Coronary artery (tissue), 2 donors: ENCODE measurements at regions not wholly inside any gene's neighbourhood (a gene's known extent, or its start where the extent isn't known, plus 50 kb on each side); places are given as distances from the start of the nearest gene placed in this dataset.
"Not testable (repeated sequence)": the region's sequence is repeated elsewhere in the genome, so short reads cannot be mapped to it uniquely, and the experiment has no call there.

Experiments
- DNase-seq: peaks from one replicate; pipeline ENCODE4 v3.0.0-alpha.2; 2017; ENCODE audit warnings: low spot score
- H3K27ac ChIP-seq, 2 donors: fragments of 200-600 bp; sonication (generic); one replicate each; pipeline ENCODE4 v1.5.1; 2016 to 2019
- H3K4me3 ChIP-seq: fragments of 200-600 bp; sonication (generic); 2 replicates; pipeline ENCODE4 v1.5.1; 2016; ENCODE audit warnings: mild to moderate bottlenecking, moderate library complexity

- not testable (repeated sequence) for H3K27ac ChIP-seq, DNase-seq, H3K4me3 ChIP-seq
Observed at GRCh38 chr4:3967204-3967603, 201.0 kb downstream of the ADRA2C start.

GRCh38 chr4:3972626-3973025 is 206.4 kb downstream of the ADRA2C start:
- H3K4me3 ChIP-seq, DNase-seq, H3K27ac ChIP-seq: not testable (repeated sequence)

GRCh38 chr4:3973581-3974200 is 207.5 kb downstream of the ADRA2C start:
- DNase-seq, H3K27ac ChIP-seq, H3K4me3 ChIP-seq: not testable (repeated sequence)

GRCh38 chr4:3983518-3984125 is 217.4 kb downstream of the ADRA2C start:
- H3K27ac ChIP-seq, DNase-seq, H3K4me3 ChIP-seq: not testable (repeated sequence)

- H3K4me3 ChIP-seq, H3K27ac ChIP-seq, DNase-seq: not testable (repeated sequence)
Observed at GRCh38 chr4:3984796-3985195, 218.6 kb downstream of the ADRA2C start.

- DNase-seq, H3K27ac ChIP-seq, H3K4me3 ChIP-seq: not testable (repeated sequence)
Observed at GRCh38 chr4:3986412-3986811, 220.2 kb downstream of the ADRA2C start.

GRCh38 chr4:3997386-3997785 is 229.3 kb downstream of the OTOP1 start:
- DNase-seq, H3K4me3 ChIP-seq, H3K27ac ChIP-seq: not testable (repeated sequence)

GRCh38 chr4:4004036-4004435 is 222.7 kb downstream of the OTOP1 start:
- not testable (repeated sequence) for DNase-seq, H3K4me3 ChIP-seq, H3K27ac ChIP-seq

- not testable (repeated sequence) for H3K4me3 ChIP-seq, DNase-seq
Observed at GRCh38 chr4:4004702-4005101, 222.0 kb downstream of the OTOP1 start.

GRCh38 chr4:4006356-4006755 is 220.4 kb downstream of the OTOP1 start:
- DNase-seq, H3K4me3 ChIP-seq, H3K27ac ChIP-seq: not testable (repeated sequence)

More at GRCh38 chr4:4004702-4005101, 222.0 kb downstream of the OTOP1 start:
- H3K27ac ChIP-seq = not testable (repeated sequence)

GRCh38 chr4:4019071-4019470 is 207.7 kb downstream of the OTOP1 start:
- DNase-seq, H3K27ac ChIP-seq, H3K4me3 ChIP-seq: not testable (repeated sequence)

GRCh38 chr4:4021161-4021560 is 205.6 kb downstream of the OTOP1 start:
- H3K27ac ChIP-seq, DNase-seq, H3K4me3 ChIP-seq: not testable (repeated sequence)

- H3K27ac ChIP-seq, DNase-seq: not testable (repeated sequence)
Observed at GRCh38 chr4:4026708-4027107, 200.0 kb downstream of the OTOP1 start.

GRCh38 chr4:4028752-4029151 is 198.0 kb downstream of the OTOP1 start:
- H3K27ac ChIP-seq, H3K4me3 ChIP-seq, DNase-seq: not testable (repeated sequence)

More at GRCh38 chr4:4026708-4027107, 200.0 kb downstream of the OTOP1 start:
- H3K4me3 ChIP-seq = not testable (repeated sequence)

GRCh38 chr4:4030509-4030908 is 196.2 kb downstream of the OTOP1 start:
- H3K27ac ChIP-seq, DNase-seq, H3K4me3 ChIP-seq: not testable (repeated sequence)

- H3K4me3 ChIP-seq, DNase-seq, H3K27ac ChIP-seq: not testable (repeated sequence)
Observed at GRCh38 chr4:4031446-4032135, 195.1 kb downstream of the OTOP1 start.

GRCh38 chr4:4032364-4032763 is 194.4 kb downstream of the OTOP1 start:
- H3K4me3 ChIP-seq, DNase-seq, H3K27ac ChIP-seq: not testable (repeated sequence)

- not testable (repeated sequence) for H3K27ac ChIP-seq, H3K4me3 ChIP-seq, DNase-seq
Observed at GRCh38 chr4:4032801-4033605, 193.7 kb downstream of the OTOP1 start.
